Right cardiac atrium (tissue), 5 donors: ENCODE measurements at regions not wholly inside any gene's neighbourhood (a gene's known extent, or its start where the extent isn't known, plus 50 kb on each side); places are given as distances from the start of the nearest gene placed in this dataset.

Experiments
- ATAC-seq, 2 donors: fragments of 200-7000 bp; cut with Tn5 transposase; one replicate each; pipeline versions ENCODE4 v1.8.0 to v1.9.1; 2020; ENCODE audit warnings: moderate library complexity in 2 of 2, mild to moderate bottlenecking in 1 of 2
- DNase-seq, 3 donors: peaks; one replicate each; pipeline ENCODE4 v3.0.0-alpha.2; 2020
- H3K27ac ChIP-seq: one replicate; pipeline ENCODE4 v1.5.1; 2013; ENCODE audit warnings: mild to moderate bottlenecking, low read length, control low read depth, moderate library complexity
- H3K27me3 ChIP-seq: one replicate; pipeline ENCODE4 v1.6.1; 2013; ENCODE audit not compliant: control insufficient read depth, insufficient read depth
- H3K4me1 ChIP-seq: one replicate; pipeline ENCODE4 v1.6.1; 2013; ENCODE audit warnings: low read length; ENCODE audit not compliant: control insufficient read depth, insufficient read depth
- H3K4me3 ChIP-seq: one replicate; pipeline ENCODE4 v1.5.1; 2013; ENCODE audit warnings: low read length, control low read depth
- H3K9me3 ChIP-seq: one replicate; pipeline ENCODE4 v1.6.1; 2013; ENCODE audit warnings: low read length; ENCODE audit not compliant: control insufficient read depth
- WGBS: extraction: QIAGEN DNeasy Blood & Tissue Kit; methylation state at CpG from one replicate; pipeline ENCODE4 v1.1.7; 2013; 5-methylcytosine and 5-hydroxymethylcytosine counted together
- intact Hi-C, 4 donors: fragments of 100-400 bp; cut with DNase I; formaldehyde crosslinking; loops; one replicate each; pipeline versions ENCODE4 v1.11.0 to v1.14.0; 2022 to 2023
- donor health status: healthy with polysubstance abuse.
- donor health status: DM: no; HTN: yes; CAD: no.
- donor health status: DM: no; HTN: no; CAD: no.
- donor health status: DM: no; HTN: yes; CAD: no; lungs with severe emphysema.
- donor health status: DM: yes; HTN: yes; CAD: no.

- intact Hi-C loops, result no loop called here
- H3K4me1 ChIP-seq, result no peaks in the 10 kb centered on the region
- ATAC-seq (no peak), DNase-seq (no peak)
- peaks cover 2% of the 10 kb centered on the region for H3K9me3 ChIP-seq
- no peak overlapping the region for H3K4me3 ChIP-seq
- no peak overlapping the region for H3K27ac ChIP-seq
- 95% methylated on average over 2 of the region's 2 CpGs for WGBS
- no peaks in the 10 kb centered on the region for H3K27me3 ChIP-seq
Measured at GRCh38 chr2:7116511-7116910, 199.3 kb downstream of the RNF144A start.

- Histone ChIP-seq H3K4me3 (no peak overlapping the region), H3K4me1 (no peaks in the 10 kb centered on the region), H3K27ac (no peak overlapping the region), H3K27me3 (no peaks in the 10 kb centered on the region), H3K9me3 (peaks cover 2% of the 10 kb centered on the region)
- WGBS, result 89% methylated on average over 8 of the region's 8 CpGs
- intact Hi-C loops, result no loop called here
- no peak for DNase-seq
- ATAC-seq, result no peak
Measured at GRCh38 chr2:7117076-7117475, 199.9 kb downstream of the RNF144A start.

- intact Hi-C loops, result no loop called here
- DNase-seq (no peak), ATAC-seq (no peak)
- no peaks in the 10 kb centered on the region for H3K4me1 ChIP-seq
- peaks cover 2% of the 10 kb centered on the region for H3K9me3 ChIP-seq
- H3K27me3 ChIP-seq, result no peaks in the 10 kb centered on the region
- H3K27ac ChIP-seq, result no peak overlapping the region
- no peak overlapping the region for H3K4me3 ChIP-seq
- 76% methylated on average over 5 of the region's 5 CpGs for WGBS
Measured at GRCh38 chr2:7118606-7119131, 201.5 kb downstream of the RNF144A start.

- ATAC-seq (peak; percentile 48 to 79), DNase-seq (peak; percentile 19 to 76 (median 65))
- Histone ChIP-seq H3K27me3 (no peaks in the 10 kb centered on the region), H3K27ac (no peak overlapping the region), H3K4me3 (no peak overlapping the region), H3K9me3 (no peaks in the 10 kb centered on the region), H3K4me1 (no peaks in the 10 kb centered on the region)
- intact Hi-C loops, result no loop called here
- 42% methylated on average over 8 of the region's 8 CpGs for WGBS
Measured at GRCh38 chr2:7119132-7119835, 202.1 kb downstream of the RNF144A start.

- H3K4me3 ChIP-seq, result no peak overlapping the region
- H3K27ac ChIP-seq, result no peak overlapping the region
- no peaks in the 10 kb centered on the region for H3K4me1 ChIP-seq
- H3K27me3 ChIP-seq, result no peaks in the 10 kb centered on the region
- ATAC-seq (no peak), DNase-seq (no peak)
- intact Hi-C loops, result no loop called here
- WGBS, result 91% methylated on average over 5 of the region's 5 CpGs
- no peaks in the 10 kb centered on the region for H3K9me3 ChIP-seq
Measured at GRCh38 chr2:7121851-7122250, 204.6 kb downstream of the RNF144A start.

- no peaks in the 10 kb centered on the region for H3K4me1 ChIP-seq
- no peak overlapping the region for H3K27ac ChIP-seq
- H3K9me3 ChIP-seq, result no peaks in the 10 kb centered on the region
- ATAC-seq (no peak), DNase-seq (no peak)
- intact Hi-C loops, result no loop called here
- no peak overlapping the region for H3K4me3 ChIP-seq
- no peaks in the 10 kb centered on the region for H3K27me3 ChIP-seq
- WGBS, result 93% methylated on average over 2 of the region's 2 CpGs
Measured at GRCh38 chr2:7127156-7127555, 209.9 kb downstream of the RNF144A start.

- intact Hi-C loops, result no loop called here
- Histone ChIP-seq H3K27me3 (no peaks in the 10 kb centered on the region), H3K9me3 (no peaks in the 10 kb centered on the region), H3K27ac (no peak overlapping the region), H3K4me1 (no peaks in the 10 kb centered on the region), H3K4me3 (no peak overlapping the region)
- ATAC-seq, result no peak
- no peak for DNase-seq
Measured at GRCh38 chr2:7127687-7128086, 210.5 kb downstream of the RNF144A start.

- 78% methylated on average over 5 of the region's 5 CpGs for WGBS
- ATAC-seq, result no peak
Measured at GRCh38 chr2:7131261-7131660, 214.0 kb downstream of the RNF144A start.

GRCh38 chr2:7132753-7133152 is 215.5 kb downstream of the RNF144A start:
- no peak for ATAC-seq
- no peak for DNase-seq
- WGBS, result 97% methylated on average over 3 of the region's 3 CpGs
- Histone ChIP-seq H3K27me3 (no peaks in the 10 kb centered on the region), H3K9me3 (no peaks in the 10 kb centered on the region), H3K4me3 (no peak overlapping the region), H3K27ac (no peak overlapping the region), H3K4me1 (no peaks in the 10 kb centered on the region)
- intact Hi-C loops, result no loop called here

More at GRCh38 chr2:7131261-7131660, 214.0 kb downstream of the RNF144A start:
- no peaks in the 10 kb centered on the region for H3K4me1 ChIP-seq
- no peak overlapping the region for H3K4me3 ChIP-seq
- no peaks in the 10 kb centered on the region for H3K9me3 ChIP-seq
- intact Hi-C loops, result no loop called here
- no peak overlapping the region for H3K27ac ChIP-seq
- no peaks in the 10 kb centered on the region for H3K27me3 ChIP-seq
- no peak for DNase-seq

- Histone ChIP-seq H3K9me3 (no peaks in the 10 kb centered on the region), H3K4me1 (no peaks in the 10 kb centered on the region), H3K27ac (no peak overlapping the region), H3K4me3 (no peak overlapping the region), H3K27me3 (no peaks in the 10 kb centered on the region)
- ATAC-seq, result no peak
- intact Hi-C loops, result no loop called here
- WGBS, result 87% methylated on average over 4 of the region's 4 CpGs
- peak in 1 of 3 donors; percentile 40 for DNase-seq
Measured at GRCh38 chr2:7133521-7133920, 216.3 kb downstream of the RNF144A start.

- no peak for ATAC-seq
- Histone ChIP-seq H3K9me3 (no peaks in the 10 kb centered on the region), H3K27me3 (no peaks in the 10 kb centered on the region), H3K27ac (no peak overlapping the region), H3K4me1 (no peaks in the 10 kb centered on the region), H3K4me3 (no peak overlapping the region)
- intact Hi-C loops, result no loop called here
- DNase-seq, result no peak
- WGBS, result 38% methylated on average over 1 of the region's 1 CpG
Measured at GRCh38 chr2:7140306-7140705, 223.1 kb downstream of the RNF144A start.

GRCh38 chr2:7145707-7146106 is 228.5 kb downstream of the RNF144A start:
- ATAC-seq (no peak), DNase-seq (no peak)
- H3K9me3 ChIP-seq, result no peaks in the 10 kb centered on the region
- intact Hi-C loops, result no loop called here
- H3K4me3 ChIP-seq, result no peak overlapping the region
- no peaks in the 10 kb centered on the region for H3K4me1 ChIP-seq
- H3K27ac ChIP-seq, result no peak overlapping the region
- H3K27me3 ChIP-seq, result no peaks in the 10 kb centered on the region
